Endodermal cell (in vitro differentiated cells): ENCODE measurements at regions not wholly inside any gene's neighbourhood (a gene's known extent, or its start where the extent isn't known, plus 50 kb on each side); places are given as distances from the start of the nearest gene placed in this dataset.

Source experiments
- DNase-seq: peaks from one replicate; pipeline ENCODE4 v3.0.0-alpha.2; 2017
- H3K27ac ChIP-seq: 2 replicates; pipeline ENCODE4 v1.5.1; 2013; ENCODE audit warnings: mild to moderate bottlenecking, low read depth, low read length, moderate library complexity
- H3K27me3 ChIP-seq: 2 replicates; pipeline ENCODE4 v1.6.1; 2013; ENCODE audit warnings: mild to moderate bottlenecking, low read length, moderate library complexity; ENCODE audit not compliant: insufficient read depth, control insufficient read depth, poor library complexity, severe bottlenecking
- H3K36me3 ChIP-seq: 2 replicates; pipeline ENCODE4 v1.7.0; 2013; ENCODE audit warnings: mild to moderate bottlenecking, low read length, moderate library complexity; ENCODE audit not compliant: control insufficient read depth, insufficient read depth
- H3K4me1 ChIP-seq: one replicate; pipeline ENCODE4 v1.7.0; 2013; ENCODE audit warnings: low read length; ENCODE audit not compliant: control insufficient read depth, insufficient read depth
- H3K4me3 ChIP-seq: 2 replicates; pipeline ENCODE4 v1.5.1; 2013; ENCODE audit warnings: mild to moderate bottlenecking, low read length, moderate library complexity
- H3K9ac ChIP-seq: 2 replicates; pipeline ENCODE4 v1.6.1; 2013; ENCODE audit warnings: mild to moderate bottlenecking, low read length, moderate library complexity; ENCODE audit not compliant: poor library complexity, severe bottlenecking; ENCODE audit errors: extremely low read depth
- H3K9me3 ChIP-seq: 2 replicates; pipeline ENCODE4 v1.6.1; 2013; ENCODE audit warnings: mild to moderate bottlenecking, low read length, moderate library complexity; ENCODE audit not compliant: control insufficient read depth
- H3K27ac Mint-ChIP-seq: 2 replicates; pipeline ENCODE4 v1.8.0; 2020; ENCODE audit warnings: mixed read lengths
- H3K27me3 Mint-ChIP-seq: 2 replicates; pipeline ENCODE4 v1.8.0; 2021; ENCODE audit warnings: mild to moderate bottlenecking, mixed read lengths; ENCODE audit not compliant: insufficient read depth
- H3K36me3 Mint-ChIP-seq: 2 replicates; pipeline ENCODE4 v1.8.0; 2020; ENCODE audit warnings: low read depth, mixed read lengths
- H3K4me1 Mint-ChIP-seq: 2 replicates; pipeline ENCODE4 v1.8.0; 2020; ENCODE audit warnings: mixed read lengths
- H3K4me3 Mint-ChIP-seq: 2 replicates; pipeline ENCODE4 v1.8.0; 2020; ENCODE audit warnings: mild to moderate bottlenecking, moderate library complexity, mixed read lengths
- H3K9me3 Mint-ChIP-seq: 2 replicates; pipeline ENCODE4 v1.8.0; 2020; ENCODE audit warnings: mild to moderate bottlenecking, mixed read lengths
- CTCF ChIP-seq: fragments of 200-600 bp; sonication (generic); conservative IDR thresholded peaks from 2 replicates; pipeline ENCODE4 v1.5.0; 2021; ENCODE audit warnings: antibody characterized with exemption, mild to moderate bottlenecking
- WGBS, 2 experiments: methylation state at CpG; one replicate each; pipeline versions ENCODE4 v1.1.5 to v1.1.7; 2013; ENCODE audit warnings: missing lambda C conversion rate in 2 of 2, mixed read lengths in 1 of 2; ENCODE audit not compliant: insufficient coverage in 1 of 2, insufficient read length in 1 of 2; 5-methylcytosine and 5-hydroxymethylcytosine counted together

GRCh38 chr2:194062401-194062800 lies 1594.6 kb upstream of the SLC39A10 start:
- Histone ChIP-seq H3K9ac (no peak overlapping the region), H3K36me3 (no peaks in the 10 kb centered on the region), H3K27ac (no peak overlapping the region), H3K27me3 (no peaks in the 10 kb centered on the region), H3K9me3 (peaks cover 7% of the 10 kb centered on the region), H3K4me1 (no peaks in the 10 kb centered on the region), H3K4me3 (no peak overlapping the region)
- H3K27ac Mint-ChIP-seq = no peak overlapping the region
- H3K4me3 Mint-ChIP-seq = no peak overlapping the region
- no peak for TF ChIP-seq CTCF
- H3K36me3 Mint-ChIP-seq = no peaks in the 10 kb centered on the region
- no peaks in the 10 kb centered on the region for H3K4me1 Mint-ChIP-seq
- no peaks in the 10 kb centered on the region for H3K27me3 Mint-ChIP-seq
- DNase-seq = no peak
- peaks cover 5% of the 10 kb centered on the region for H3K9me3 Mint-ChIP-seq
- WGBS, 2 experiments = 88 to 95% methylated on average over 3 of the region's 3 CpGs

GRCh38 chr2:194060269-194060668 lies 1596.8 kb upstream of the SLC39A10 start:
- Histone ChIP-seq H3K4me1 (no peaks in the 10 kb centered on the region), H3K27ac (no peak overlapping the region), H3K27me3 (no peaks in the 10 kb centered on the region), H3K9ac (no peak overlapping the region), H3K4me3 (no peak overlapping the region), H3K9me3 (peaks cover 7% of the 10 kb centered on the region), H3K36me3 (no peaks in the 10 kb centered on the region)
- Mint-ChIP-seq H3K27me3 (no peaks in the 10 kb centered on the region), H3K27ac (no peak overlapping the region), H3K4me1 (no peaks in the 10 kb centered on the region), H3K36me3 (no peaks in the 10 kb centered on the region), H3K9me3 (peaks cover 5% of the 10 kb centered on the region), H3K4me3 (no peak overlapping the region)
- WGBS, 2 experiments = 94% methylated on average over 3 of the region's 3 CpGs; no CpG with 5 or more reads in 1 of the 2 experiments
- no peak for DNase-seq
- TF ChIP-seq CTCF = no peak

GRCh38 chr2:194054313-194054712 lies 1602.7 kb upstream of the SLC39A10 start:
- H3K4me3 ChIP-seq = no peak overlapping the region
- no peaks in the 10 kb centered on the region for H3K36me3 ChIP-seq
- H3K9me3 ChIP-seq = no peaks in the 10 kb centered on the region
- no peak overlapping the region for H3K9ac ChIP-seq
- no peaks in the 10 kb centered on the region for H3K4me1 ChIP-seq
- H3K9me3 Mint-ChIP-seq = no peaks in the 10 kb centered on the region
- no peak for DNase-seq
- H3K27me3 Mint-ChIP-seq = no peaks in the 10 kb centered on the region
- no peak for TF ChIP-seq CTCF
- H3K4me3 Mint-ChIP-seq = no peak overlapping the region
- H3K27ac ChIP-seq = no peak overlapping the region
- H3K4me1 Mint-ChIP-seq = no peaks in the 10 kb centered on the region
- no peaks in the 10 kb centered on the region for H3K36me3 Mint-ChIP-seq
- H3K27ac Mint-ChIP-seq = no peak overlapping the region
- no peaks in the 10 kb centered on the region for H3K27me3 ChIP-seq
